OCI-LY1 (cell line): ENCODE measurements at regions not wholly inside any gene's neighbourhood (a gene's known extent, or its start where the extent isn't known, plus 50 kb on each side); places are given as distances from the start of the nearest gene placed in this dataset.

ENCODE experiments used
- H2AFZ ChIP-seq: fragments of 200-600 bp; sonication (generic), shearing (Covaris generic); 2 replicates; pipeline ENCODE4 v1.6.0; 2014; ENCODE audit warnings: antibody characterized with exemption, mild to moderate bottlenecking, low read length
- H3F3A ChIP-seq: fragments of 200-600 bp; sonication (generic), shearing (Covaris generic); 2 replicates; pipeline ENCODE4 v1.6.0; 2014; ENCODE audit warnings: mild to moderate bottlenecking, antibody characterized with exemption, low read length, moderate library complexity; ENCODE audit not compliant: insufficient read depth
- H3K27ac ChIP-seq: fragments of 200-600 bp; sonication (generic); 2 replicates; pipeline ENCODE4 v1.5.1; 2014; ENCODE audit warnings: low read length, mixed run types, mild to moderate bottlenecking, low read depth; ENCODE audit not compliant: poor library complexity, severe bottlenecking
- H3K27me3 ChIP-seq: fragments of 200-600 bp; sonication (generic); 2 replicates; pipeline ENCODE4 v1.6.0; 2014; ENCODE audit warnings: antibody characterized with exemption, mild to moderate bottlenecking, low read length, moderate library complexity; ENCODE audit not compliant: insufficient read depth
- H3K36me3 ChIP-seq: fragments of 200-600 bp; sonication (generic); 2 replicates; pipeline ENCODE4 v1.6.1; 2014; ENCODE audit warnings: mild to moderate bottlenecking, antibody characterized with exemption, low read length, moderate library complexity, mixed read lengths; ENCODE audit not compliant: insufficient read depth
- H3K4me1 ChIP-seq: fragments of 200-600 bp; sonication (generic); 2 replicates; pipeline ENCODE4 v1.5.1; 2014; ENCODE audit warnings: mild to moderate bottlenecking, low read length, moderate library complexity; ENCODE audit not compliant: insufficient read depth, severe bottlenecking
- H3K4me2 ChIP-seq: fragments of 200-600 bp; sonication (generic), shearing (Covaris generic); 2 replicates; pipeline ENCODE4 v1.6.1; 2014; ENCODE audit warnings: low read length
- H3K4me3 ChIP-seq: fragments of 200-600 bp; sonication (generic); 2 replicates; pipeline ENCODE4 v1.5.1; 2014; ENCODE audit warnings: low read length, low read depth, mild to moderate bottlenecking, mixed read lengths; ENCODE audit not compliant: poor library complexity, severe bottlenecking
- H3K79me2 ChIP-seq: fragments of 200-600 bp; shearing (Covaris generic); 2 replicates; pipeline ENCODE4 v1.6.1; 2016; ENCODE audit warnings: mixed run types, low read length, mixed read lengths; ENCODE audit not compliant: insufficient read depth
- H3K9ac ChIP-seq: fragments of 200-600 bp; sonication (generic), shearing (Covaris generic); 2 replicates; pipeline ENCODE4 v1.6.1; 2014; ENCODE audit warnings: mild to moderate bottlenecking, low read length, mixed read lengths
- H3K9me2 ChIP-seq: fragments of 200-600 bp; sonication (generic), shearing (Covaris generic); 2 replicates; pipeline ENCODE4 v1.6.1; 2014; ENCODE audit warnings: low read depth, mild to moderate bottlenecking, low read length, mixed read lengths
- H3K9me3 ChIP-seq: fragments of 200-600 bp; shearing (Covaris generic); 2 replicates; pipeline ENCODE4 v1.6.1; 2014; ENCODE audit warnings: low read length, mixed read lengths
- H4K20me1 ChIP-seq: fragments of 200-600 bp; sonication (generic), shearing (Covaris generic); 2 replicates; pipeline ENCODE4 v1.6.0; 2016; ENCODE audit warnings: mild to moderate bottlenecking, low read length; ENCODE audit not compliant: insufficient read depth
- CTCF ChIP-seq: fragments of 200-600 bp; sonication (generic), shearing (Covaris generic); IDR thresholded peaks from 2 replicates; pipeline ENCODE4 v1.5.1; 2017; ENCODE audit warnings: mild to moderate bottlenecking, antibody characterized with exemption, low read length, moderate library complexity, mixed read lengths
- EZH2 ChIP-seq: fragments of 200-600 bp; sonication (generic), shearing (Covaris generic); IDR thresholded peaks from 2 replicates; pipeline ENCODE4 v1.8.0; 2017; ENCODE audit warnings: borderline replicate concordance, mixed run types, mild to moderate bottlenecking, antibody characterized with exemption, low read length, moderate library complexity, mixed read lengths

- H2AFZ ChIP-seq, result no peak overlapping the region
- no peak for TF ChIP-seq CTCF
- TF ChIP-seq EZH2, result no peak
- H3K4me1 ChIP-seq, result no peaks in the 10 kb centered on the region
Measured at GRCh38 chr2:128413718-128414341, 95.2 kb upstream of the HS6ST1 start.

GRCh38 chr2:128414351-128414750 lies 95.7 kb upstream of the HS6ST1 start:
- Histone ChIP-seq H3K9ac (no peak overlapping the region), H3K27me3 (0 out of 2 replicates have a peak, but pooled peaks cover 3% of the 10 kb centered on the region), H3K4me3 (no peak overlapping the region), H3K9me2 (no peaks in the 10 kb centered on the region), H3K9me3 (no peaks in the 10 kb centered on the region), H4K20me1 (no peaks in the 10 kb centered on the region), H3K27ac (no peak overlapping the region), H3K4me1 (no peaks in the 10 kb centered on the region), H3K4me2 (no peak overlapping the region), H3K79me2 (no peaks in the 10 kb centered on the region), H3K36me3 (no peaks in the 10 kb centered on the region), H2AFZ (no peak overlapping the region), H3F3A (no peaks in the 10 kb centered on the region)
- TF ChIP-seq EZH2, result no peak
- no peak for TF ChIP-seq CTCF

More at GRCh38 chr2:128413718-128414341, 95.2 kb upstream of the HS6ST1 start:
- no peak overlapping the region for H3K4me2 ChIP-seq
- H3K9me2 ChIP-seq, result no peaks in the 10 kb centered on the region
- H3K9me3 ChIP-seq, result no peaks in the 10 kb centered on the region
- no peaks in the 10 kb centered on the region for H3F3A ChIP-seq
- 0 out of 2 replicates have a peak, but pooled peaks cover 3% of the 10 kb centered on the region for H3K27me3 ChIP-seq
- no peaks in the 10 kb centered on the region for H3K36me3 ChIP-seq
- H3K27ac ChIP-seq, result no peak overlapping the region
- no peaks in the 10 kb centered on the region for H3K79me2 ChIP-seq
- H3K9ac ChIP-seq, result no peak overlapping the region
- no peak overlapping the region for H3K4me3 ChIP-seq
- no peaks in the 10 kb centered on the region for H4K20me1 ChIP-seq

- no peak overlapping the region for H2AFZ ChIP-seq
- TF ChIP-seq CTCF (no peak), EZH2 (no peak)
- H3K4me1 ChIP-seq, result no peaks in the 10 kb centered on the region
- H3K4me2 ChIP-seq, result no peak overlapping the region
- H3K9me2 ChIP-seq, result no peaks in the 10 kb centered on the region
- H3K27ac ChIP-seq, result no peak overlapping the region
- H3K36me3 ChIP-seq, result no peaks in the 10 kb centered on the region
- H3K79me2 ChIP-seq, result no peaks in the 10 kb centered on the region
- no peaks in the 10 kb centered on the region for H3F3A ChIP-seq
- H4K20me1 ChIP-seq, result no peaks in the 10 kb centered on the region
- 0 out of 2 replicates have a peak, but pooled peaks cover 3% of the 10 kb centered on the region for H3K27me3 ChIP-seq
- no peak overlapping the region for H3K9ac ChIP-seq
- H3K4me3 ChIP-seq, result no peak overlapping the region
- no peaks in the 10 kb centered on the region for H3K9me3 ChIP-seq
Measured at GRCh38 chr2:128414946-128415778, 96.5 kb upstream of the HS6ST1 start.
